Panc1 (cell line): ENCODE measurements at regions not wholly inside any gene's neighbourhood (a gene's known extent, or its start where the extent isn't known, plus 50 kb on each side); places are given as distances from the start of the nearest gene placed in this dataset.

Experiments used
- POLR2AphosphoS5 ChIP-seq: IDR thresholded peaks from 2 replicates; pipeline ENCODE4 v1.6.1; 2012; ENCODE audit warnings: mild to moderate bottlenecking, low read depth, low read length, moderate library complexity
- SIN3A ChIP-seq: IDR thresholded peaks from 2 replicates; pipeline ENCODE4 v1.6.1; 2012; ENCODE audit warnings: low read depth, mild to moderate bottlenecking, low read length, moderate library complexity, borderline replicate concordance; ENCODE audit not compliant: insufficient read depth
- TF ChIP-seq, protein P1 (sequence below): fragments of 450-650 bp; IDR thresholded peaks from 2 replicates; pipeline ENCODE4 v1.5.1; 2017; ENCODE audit warnings: mild to moderate bottlenecking
- TF ChIP-seq, protein P2 (sequence below), 2 experiments: IDR thresholded peaks; 2 replicates each; pipeline ENCODE4 v1.6.1; 2011 to 2012; ENCODE audit warnings: low read depth in 2 of 2, control low read depth in 1 of 2, low read length in 1 of 2, mild to moderate bottlenecking in 1 of 2, moderate library complexity in 1 of 2; ENCODE audit not compliant: insufficient read depth in 1 of 2

DNA sequence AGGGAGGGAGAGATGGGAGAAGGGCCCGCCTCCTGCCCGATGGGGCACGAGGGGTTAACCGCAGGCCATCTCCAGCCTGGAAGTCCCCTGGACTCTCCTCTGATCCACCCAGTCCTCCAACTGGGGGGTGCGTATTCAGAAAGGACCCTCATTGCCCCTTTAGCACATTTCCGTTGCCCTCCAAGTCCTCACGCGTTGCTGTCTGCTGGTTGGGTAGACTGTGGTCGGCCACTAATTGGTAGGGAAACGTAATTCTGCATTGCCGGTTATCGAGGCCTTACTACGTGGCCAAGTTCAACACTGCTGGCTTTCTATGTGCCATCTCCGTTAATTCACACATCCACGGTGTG is 103.4 kb downstream of the FOXL1 start:
- TF ChIP-seq, protein P1, sequence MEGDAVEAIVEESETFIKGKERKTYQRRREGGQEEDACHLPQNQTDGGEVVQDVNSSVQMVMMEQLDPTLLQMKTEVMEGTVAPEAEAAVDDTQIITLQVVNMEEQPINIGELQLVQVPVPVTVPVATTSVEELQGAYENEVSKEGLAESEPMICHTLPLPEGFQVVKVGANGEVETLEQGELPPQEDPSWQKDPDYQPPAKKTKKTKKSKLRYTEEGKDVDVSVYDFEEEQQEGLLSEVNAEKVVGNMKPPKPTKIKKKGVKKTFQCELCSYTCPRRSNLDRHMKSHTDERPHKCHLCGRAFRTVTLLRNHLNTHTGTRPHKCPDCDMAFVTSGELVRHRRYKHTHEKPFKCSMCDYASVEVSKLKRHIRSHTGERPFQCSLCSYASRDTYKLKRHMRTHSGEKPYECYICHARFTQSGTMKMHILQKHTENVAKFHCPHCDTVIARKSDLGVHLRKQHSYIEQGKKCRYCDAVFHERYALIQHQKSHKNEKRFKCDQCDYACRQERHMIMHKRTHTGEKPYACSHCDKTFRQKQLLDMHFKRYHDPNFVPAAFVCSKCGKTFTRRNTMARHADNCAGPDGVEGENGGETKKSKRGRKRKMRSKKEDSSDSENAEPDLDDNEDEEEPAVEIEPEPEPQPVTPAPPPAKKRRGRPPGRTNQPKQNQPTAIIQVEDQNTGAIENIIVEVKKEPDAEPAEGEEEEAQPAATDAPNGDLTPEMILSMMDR = no peak
- no peak for TF ChIP-seq SIN3A
- no peak for TF ChIP-seq POLR2AphosphoS5
- TF ChIP-seq, protein P2, sequence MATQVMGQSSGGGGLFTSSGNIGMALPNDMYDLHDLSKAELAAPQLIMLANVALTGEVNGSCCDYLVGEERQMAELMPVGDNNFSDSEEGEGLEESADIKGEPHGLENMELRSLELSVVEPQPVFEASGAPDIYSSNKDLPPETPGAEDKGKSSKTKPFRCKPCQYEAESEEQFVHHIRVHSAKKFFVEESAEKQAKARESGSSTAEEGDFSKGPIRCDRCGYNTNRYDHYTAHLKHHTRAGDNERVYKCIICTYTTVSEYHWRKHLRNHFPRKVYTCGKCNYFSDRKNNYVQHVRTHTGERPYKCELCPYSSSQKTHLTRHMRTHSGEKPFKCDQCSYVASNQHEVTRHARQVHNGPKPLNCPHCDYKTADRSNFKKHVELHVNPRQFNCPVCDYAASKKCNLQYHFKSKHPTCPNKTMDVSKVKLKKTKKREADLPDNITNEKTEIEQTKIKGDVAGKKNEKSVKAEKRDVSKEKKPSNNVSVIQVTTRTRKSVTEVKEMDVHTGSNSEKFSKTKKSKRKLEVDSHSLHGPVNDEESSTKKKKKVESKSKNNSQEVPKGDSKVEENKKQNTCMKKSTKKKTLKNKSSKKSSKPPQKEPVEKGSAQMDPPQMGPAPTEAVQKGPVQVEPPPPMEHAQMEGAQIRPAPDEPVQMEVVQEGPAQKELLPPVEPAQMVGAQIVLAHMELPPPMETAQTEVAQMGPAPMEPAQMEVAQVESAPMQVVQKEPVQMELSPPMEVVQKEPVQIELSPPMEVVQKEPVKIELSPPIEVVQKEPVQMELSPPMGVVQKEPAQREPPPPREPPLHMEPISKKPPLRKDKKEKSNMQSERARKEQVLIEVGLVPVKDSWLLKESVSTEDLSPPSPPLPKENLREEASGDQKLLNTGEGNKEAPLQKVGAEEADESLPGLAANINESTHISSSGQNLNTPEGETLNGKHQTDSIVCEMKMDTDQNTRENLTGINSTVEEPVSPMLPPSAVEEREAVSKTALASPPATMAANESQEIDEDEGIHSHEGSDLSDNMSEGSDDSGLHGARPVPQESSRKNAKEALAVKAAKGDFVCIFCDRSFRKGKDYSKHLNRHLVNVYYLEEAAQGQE (IDR thresholded peaks at IDR 0.05; ENCODE audit: insufficient read depth in 1 of 2, low read depth in 2 of 2, low read length in 1 of 2) = no peak
